HG03521 (cell line): ENCODE measurements at regions not wholly inside any gene's neighbourhood (a gene's known extent, or its start where the extent isn't known, plus 50 kb on each side); places are given as distances from the start of the nearest gene placed in this dataset.
"Not testable (repeated sequence)": the region's sequence is repeated elsewhere in the genome, so short reads cannot be mapped to it uniquely, and the experiment has no call there.

ENCODE experiments used
- ATAC-seq: cut with Tn5 transposase; IDR thresholded peaks from one replicate; pipeline ENCODE4 v1.9.1; 2021; ENCODE audit warnings: mild to moderate bottlenecking, moderate library complexity; ENCODE audit not compliant: unreplicated experiment

- no peak for ATAC-seq
These were observed 157.0 kb upstream of the DEPDC1 start for GRCh38 chr1:68653882-68654281.

- ATAC-seq: no peak
These were observed 176.9 kb upstream of the DEPDC1 start for GRCh38 chr1:68673771-68674170.

- no peak for ATAC-seq
These were observed 178.5 kb upstream of the DEPDC1 start for GRCh38 chr1:68675336-68675735.

GRCh38 chr1:68677684-68678351 is 180.9 kb upstream of the DEPDC1 start:
- ATAC-seq: no peak

GRCh38 chr1:68696221-68696620 is 199.3 kb upstream of the DEPDC1 start:
- ATAC-seq: no peak

GRCh38 chr1:68703921-68704354 is 207.1 kb upstream of the DEPDC1 start:
- ATAC-seq: no peak

GRCh38 chr1:68704800-68705443 is 208.0 kb upstream of the DEPDC1 start:
- ATAC-seq: no peak

GRCh38 chr1:68705466-68705865 is 208.6 kb upstream of the DEPDC1 start:
- ATAC-seq: no peak

- no peak for ATAC-seq
These were observed 209.9 kb upstream of the DEPDC1 start for GRCh38 chr1:68706639-68707317.

- ATAC-seq: no peak
These were observed 220.4 kb upstream of the DEPDC1 start for GRCh38 chr1:68717330-68717729.

GRCh38 chr1:68720476-68720875 is 223.6 kb upstream of the DEPDC1 start:
- no peak for ATAC-seq

GRCh38 chr1:68723791-68724190 is 226.9 kb upstream of the DEPDC1 start:
- ATAC-seq: no peak

- ATAC-seq: no peak
These were observed 228.3 kb upstream of the DEPDC1 start for GRCh38 chr1:68725001-68725752.

- ATAC-seq: not testable (repeated sequence)
These were observed 242.6 kb upstream of the DEPDC1 start for GRCh38 chr1:68739486-68739885.

GRCh38 chr1:68745011-68745410 is 248.1 kb upstream of the DEPDC1 start:
- no peak for ATAC-seq

- no peak for ATAC-seq
These were observed 248.6 kb upstream of the DEPDC1 start for GRCh38 chr1:68745451-68745850.

- ATAC-seq: no peak
These were observed 249.5 kb upstream of the DEPDC1 start for GRCh38 chr1:68746378-68746777.

- no peak for ATAC-seq
These were observed 254.8 kb upstream of the DEPDC1 start for GRCh38 chr1:68751723-68752122.

- ATAC-seq: no peak
These were observed 261.9 kb upstream of the DEPDC1 start for GRCh38 chr1:68758666-68759209.

- no peak for ATAC-seq
These were observed 271.1 kb upstream of the DEPDC1 start for GRCh38 chr1:68767941-68768340.

GRCh38 chr1:68770817-68771216 is 273.9 kb upstream of the DEPDC1 start:
- no peak for ATAC-seq
